Cardiac muscle cell (in vitro differentiated cells and primary cell): ENCODE measurements at regions not wholly inside any gene's neighbourhood (a gene's known extent, or its start where the extent isn't known, plus 50 kb on each side); places are given as distances from the start of the nearest gene placed in this dataset.
"Not testable (repeated sequence)": the region's sequence is repeated elsewhere in the genome, so short reads cannot be mapped to it uniquely, and the experiment has no call there.

Source experiments
- DNase-seq, 2 donors: peaks; one replicate each; pipeline versions ENCODE4 v3.0.0 to v3.0.0-alpha.2; 2010 to 2017; ENCODE audit warnings: low read depth in 1 of 2, low spot score in 1 of 2
- H3K27ac ChIP-seq: fragments of 200-600 bp; sonication (generic); 2 replicates; pipeline ENCODE4 v1.5.1; 2016
- H3K27me3 ChIP-seq: fragments of 200-600 bp; sonication (generic); 2 replicates; pipeline ENCODE4 v1.6.0; 2016; ENCODE audit warnings: control low read depth
- H3K36me3 ChIP-seq: fragments of 200-600 bp; sonication (generic); 2 replicates; pipeline ENCODE4 v1.5.1; 2016; ENCODE audit warnings: control low read depth
- H3K4me1 ChIP-seq: fragments of 200-600 bp; sonication (generic); 2 replicates; pipeline ENCODE4 v1.8.1; 2017; ENCODE audit warnings: low read depth, mild to moderate bottlenecking, mixed run types
- H3K4me3 ChIP-seq: fragments of 200-600 bp; sonication (generic); 2 replicates; pipeline ENCODE4 v1.5.1; 2016; ENCODE audit warnings: mild to moderate bottlenecking
- H3K9me3 ChIP-seq: fragments of 200-600 bp; sonication (generic); 2 replicates; pipeline ENCODE4 v1.5.1; 2017; ENCODE audit warnings: low read depth, mild to moderate bottlenecking, control low read depth
- CTCF ChIP-seq: IDR thresholded peaks from 2 replicates; pipeline ENCODE4 v1.5.1; 2012; ENCODE audit warnings: low read depth, mild to moderate bottlenecking, low read length

DNA sequence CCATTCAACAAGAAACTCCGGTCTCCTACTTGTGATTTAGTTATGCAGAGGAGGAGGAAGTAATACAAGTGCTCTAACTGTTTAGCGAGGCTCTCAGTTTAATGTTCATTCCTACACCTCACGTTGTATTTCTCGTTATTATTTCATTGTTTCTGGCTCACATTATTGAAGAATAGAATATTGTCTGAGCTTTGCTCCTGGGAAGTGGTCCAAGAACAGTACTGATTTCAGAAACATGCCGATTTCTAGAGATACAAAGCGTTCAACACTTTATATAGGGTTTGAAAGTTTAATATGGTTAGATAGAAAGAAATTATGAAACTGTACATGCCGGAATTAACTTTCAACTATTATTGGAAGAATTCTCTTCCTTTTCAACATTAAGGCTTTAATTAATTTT is 1145.5 kb downstream of the TBL1XR1 start:
- Histone ChIP-seq H3K36me3 (no peaks in the 10 kb centered on the region), H3K9me3 (no peaks in the 10 kb centered on the region), H3K27ac (no peak overlapping the region), H3K27me3 (no peaks in the 10 kb centered on the region), H3K4me3 (no peak overlapping the region), H3K4me1 (no peaks in the 10 kb centered on the region)
- no peak for DNase-seq
- no peak for TF ChIP-seq CTCF

DNA sequence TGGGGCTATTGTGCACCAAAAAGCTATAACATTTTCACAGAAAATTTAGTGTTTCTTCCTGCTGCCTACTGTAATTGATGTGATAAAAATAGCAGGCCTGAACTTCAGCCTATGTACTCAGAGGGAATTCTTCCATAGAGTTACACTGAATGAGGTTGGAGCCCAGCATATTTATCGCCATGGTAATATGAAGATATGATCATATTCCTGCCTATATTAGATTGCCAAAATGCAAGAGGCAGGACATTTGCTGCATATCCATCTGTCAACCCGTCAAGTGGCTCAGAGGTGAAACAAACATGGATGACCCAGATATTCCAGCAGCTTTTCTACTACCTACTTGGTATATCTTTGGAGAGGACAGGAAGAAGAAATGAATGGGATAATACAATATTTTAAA is 1150.6 kb downstream of the TBL1XR1 start:
- Histone ChIP-seq H3K27ac (no peak overlapping the region), H3K4me1 (no peaks in the 10 kb centered on the region), H3K4me3 (no peak overlapping the region), H3K9me3 (no peaks in the 10 kb centered on the region), H3K36me3 (no peaks in the 10 kb centered on the region), H3K27me3 (no peaks in the 10 kb centered on the region)
- TF ChIP-seq CTCF, result no peak
- DNase-seq, result no peak

DNA sequence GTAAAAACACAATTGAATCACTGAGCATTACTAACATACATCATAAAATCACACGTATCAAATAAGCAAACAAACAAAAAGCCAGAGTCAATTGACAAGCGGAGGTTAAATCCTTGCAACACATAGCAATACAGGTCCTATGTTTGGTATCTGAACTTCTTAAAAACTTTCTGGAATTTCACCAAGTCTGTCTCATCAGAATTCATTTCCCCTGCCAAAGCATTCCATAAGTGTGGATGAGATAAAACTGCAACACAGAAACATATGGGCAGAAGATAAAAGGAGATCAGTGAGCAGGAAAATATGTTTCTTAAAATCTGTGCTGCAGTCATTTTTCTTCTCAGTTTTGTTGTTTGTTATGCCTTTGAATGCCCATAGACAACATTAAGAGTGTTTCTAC is 1155.5 kb downstream of the TBL1XR1 start:
- H3K36me3 ChIP-seq, result no peaks in the 10 kb centered on the region
- DNase-seq, result peak in 1 of 2 donors; percentile 62
- H3K4me1 ChIP-seq, result no peaks in the 10 kb centered on the region
- H3K27me3 ChIP-seq, result no peaks in the 10 kb centered on the region
- no peak overlapping the region for H3K27ac ChIP-seq
- no peak overlapping the region for H3K4me3 ChIP-seq
- TF ChIP-seq CTCF, result no peak
- no peaks in the 10 kb centered on the region for H3K9me3 ChIP-seq

GRCh38 chr3:176041185-176041584 is 1156.1 kb downstream of the TBL1XR1 start:
- no peak for DNase-seq
- no peaks in the 10 kb centered on the region for H3K27me3 ChIP-seq
- no peaks in the 10 kb centered on the region for H3K36me3 ChIP-seq
- no peaks in the 10 kb centered on the region for H3K4me1 ChIP-seq
- no peaks in the 10 kb centered on the region for H3K9me3 ChIP-seq
- no peak overlapping the region for H3K4me3 ChIP-seq
- H3K27ac ChIP-seq, result no peak overlapping the region
- no peak for TF ChIP-seq CTCF

DNA sequence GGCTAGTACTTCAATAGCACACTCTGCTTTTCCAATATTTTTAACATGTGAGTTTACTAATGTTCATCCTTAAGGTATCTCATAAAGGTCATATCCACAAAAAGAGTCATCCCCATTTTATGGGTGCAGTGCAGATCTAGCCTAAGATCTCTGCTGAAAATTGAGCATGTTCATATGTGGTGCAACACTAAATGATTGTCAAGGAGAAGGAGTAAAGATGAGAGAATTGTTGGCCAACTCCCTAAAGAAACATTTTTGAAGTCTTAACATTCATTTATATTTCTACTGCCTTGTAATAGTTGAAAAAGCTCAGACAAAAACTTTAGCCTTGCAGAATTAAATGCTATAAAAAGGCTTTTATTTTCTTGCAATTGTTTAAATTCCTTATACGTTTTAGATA is 1159.6 kb downstream of the TBL1XR1 start:
- no peak for TF ChIP-seq CTCF
- H3K27me3 ChIP-seq, result no peaks in the 10 kb centered on the region
- DNase-seq, result no peak

DNA sequence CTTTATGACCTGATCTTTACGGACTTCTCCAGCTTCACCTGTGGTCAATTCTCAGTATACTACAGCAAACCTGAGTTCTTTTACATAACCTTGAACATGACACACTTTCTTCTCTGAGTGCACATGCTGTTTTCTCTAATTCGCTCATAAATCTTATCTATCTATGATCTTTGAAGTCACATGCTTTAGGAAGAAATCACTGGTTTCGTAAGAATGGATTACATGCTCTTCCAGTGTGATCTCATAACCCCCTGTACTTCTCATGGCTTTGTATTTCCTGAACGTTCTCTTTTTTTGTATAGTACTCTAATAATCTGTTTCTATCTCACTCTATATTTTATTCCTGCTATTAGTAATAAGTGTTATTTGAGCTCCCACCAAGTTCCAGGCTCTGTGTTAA is 1165.2 kb downstream of the TBL1XR1 start:
- no peak overlapping the region for H3K27ac ChIP-seq
- H3K9me3 ChIP-seq, result no peaks in the 10 kb centered on the region
- H3K4me1 ChIP-seq, result no peaks in the 10 kb centered on the region
- H3K4me3 ChIP-seq, result no peak overlapping the region
- TF ChIP-seq CTCF, result no peak
- no peaks in the 10 kb centered on the region for H3K27me3 ChIP-seq
- H3K36me3 ChIP-seq, result no peaks in the 10 kb centered on the region
- no peak for DNase-seq

More for the DNA sequence above, 1159.6 kb downstream of the TBL1XR1 start:
- Histone ChIP-seq H3K36me3 (no peaks in the 10 kb centered on the region), H3K4me1 (no peaks in the 10 kb centered on the region), H3K4me3 (no peak overlapping the region), H3K9me3 (no peaks in the 10 kb centered on the region), H3K27ac (no peak overlapping the region)

- H3K36me3 ChIP-seq, DNase-seq, H3K27ac ChIP-seq: not testable (repeated sequence)
Observed at GRCh38 chr3:176016203-176016602, 1157.1 kb downstream of the NAALADL2 start.

DNA sequence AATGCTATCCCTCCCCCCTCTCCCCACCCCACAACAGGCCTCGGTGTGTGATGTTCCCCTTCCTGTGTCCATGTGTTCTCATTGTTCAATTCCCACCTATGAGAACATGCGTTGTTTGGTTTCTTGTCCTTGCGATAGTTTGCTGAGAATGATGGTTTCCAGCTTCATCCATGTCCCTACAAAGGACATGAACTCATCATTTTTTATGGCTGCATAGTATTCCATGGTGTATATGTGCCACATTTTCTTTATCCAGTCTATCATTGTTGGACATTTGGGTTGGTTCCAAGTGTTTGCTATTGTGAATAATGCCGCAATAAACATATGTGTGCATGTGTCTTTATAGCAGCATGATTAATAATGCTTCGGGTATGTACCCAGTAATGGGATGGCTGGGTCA is 1156.1 kb downstream of the NAALADL2 start:
- not testable (repeated sequence) for H3K36me3 ChIP-seq, DNase-seq, H3K4me1 ChIP-seq, H3K27ac ChIP-seq, H3K4me3 ChIP-seq, H3K9me3 ChIP-seq, H3K27me3 ChIP-seq

More at GRCh38 chr3:176016203-176016602, 1157.1 kb downstream of the NAALADL2 start:
- not testable (repeated sequence) for H3K9me3 ChIP-seq, H3K4me3 ChIP-seq, H3K27me3 ChIP-seq, H3K4me1 ChIP-seq
